Osteoblast (primary cell): ENCODE measurements at regions not wholly inside any gene's neighbourhood (a gene's known extent, or its start where the extent isn't known, plus 50 kb on each side); places are given as distances from the start of the nearest gene placed in this dataset.
A peak's percentile ranks its signal among the peaks of the same experiment; 100 is the strongest.

Source experiments
- DNase-seq: peaks from one replicate; pipeline ENCODE4 v3.0.0; 2011; ENCODE audit warnings: low spot score, mixed read lengths; ENCODE audit not compliant: insufficient read length; ENCODE audit errors: missing footprints
- H2AFZ ChIP-seq: 2 replicates; pipeline ENCODE4 v1.6.0; 2011; ENCODE audit warnings: mild to moderate bottlenecking, low read length
- H3K27ac ChIP-seq: 2 replicates; pipeline ENCODE4 v1.5.1; 2011; ENCODE audit warnings: mild to moderate bottlenecking, low read depth, low read length, moderate library complexity
- H3K27me3 ChIP-seq: 2 replicates; pipeline ENCODE4 v1.6.0; 2012; ENCODE audit warnings: mild to moderate bottlenecking, control low read depth, inconsistent platforms, low read length, moderate library complexity; ENCODE audit not compliant: insufficient read depth
- H3K36me3 ChIP-seq: 2 replicates; pipeline ENCODE4 v1.5.1; 2011; ENCODE audit warnings: mild to moderate bottlenecking, low read length, control low read depth, moderate library complexity; ENCODE audit not compliant: insufficient read depth
- H3K4me1 ChIP-seq: 2 replicates; pipeline ENCODE4 v1.5.1; 2011; ENCODE audit warnings: mild to moderate bottlenecking, low read length, control low read depth, moderate library complexity; ENCODE audit not compliant: insufficient read depth
- H3K4me2 ChIP-seq: 2 replicates; pipeline ENCODE4 v1.6.0; 2011; ENCODE audit warnings: mild to moderate bottlenecking, low read length; ENCODE audit not compliant: insufficient read depth
- H3K4me3 ChIP-seq: fragments of 200-600 bp; sonication (generic); 3 replicates; pipeline ENCODE4 v1.5.1; 2012; ENCODE audit warnings: mild to moderate bottlenecking, low read length, inconsistent platforms; ENCODE audit not compliant: insufficient read depth
- H3K79me2 ChIP-seq: 2 replicates; pipeline ENCODE4 v1.6.0; 2012; ENCODE audit warnings: mild to moderate bottlenecking, low read length, control low read depth, inconsistent platforms; ENCODE audit not compliant: insufficient read depth
- H3K9me3 ChIP-seq: 2 replicates; pipeline ENCODE4 v1.5.1; 2011; ENCODE audit warnings: low read depth, low read length, control low read depth
- H4K20me1 ChIP-seq: 2 replicates; pipeline ENCODE4 v1.6.0; 2012; ENCODE audit warnings: mild to moderate bottlenecking, low read length, control low read depth; ENCODE audit not compliant: insufficient read depth
- TF ChIP-seq, protein P1 (sequence below): IDR thresholded peaks from 2 replicates; pipeline ENCODE4 v1.5.1; 2011; ENCODE audit warnings: mild to moderate bottlenecking, low read depth, low read length, moderate library complexity; ENCODE audit errors: extremely low read depth

DNA sequence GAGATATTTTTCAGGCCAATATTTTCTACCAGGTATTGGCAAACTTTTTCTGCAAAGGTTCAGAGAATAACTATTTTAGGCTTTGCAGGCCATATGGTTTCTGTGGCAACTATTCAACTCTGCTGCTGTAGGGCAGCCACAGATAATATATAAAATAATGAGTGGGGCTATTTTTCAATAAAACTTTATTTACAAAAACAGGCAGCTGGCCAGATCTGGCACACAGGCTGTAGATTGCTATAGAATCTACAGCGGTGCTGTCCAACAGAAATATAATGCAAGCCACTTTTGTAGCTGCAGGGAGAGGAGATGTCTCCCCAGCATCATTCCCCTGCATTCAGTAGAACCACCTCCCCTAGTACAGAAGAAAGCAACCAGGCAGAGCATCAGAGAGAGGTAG lies 97.6 kb upstream of the BCOR start:
- H3K27ac ChIP-seq = no peak overlapping the region
- H3K36me3 ChIP-seq = no peaks in the 10 kb centered on the region
- H3K27me3 ChIP-seq = peaks cover 3% of the 10 kb centered on the region
- no peak overlapping the region for H3K4me2 ChIP-seq
- no peaks in the 10 kb centered on the region for H4K20me1 ChIP-seq
- no peak overlapping the region for H2AFZ ChIP-seq
- H3K4me1 ChIP-seq = no peaks in the 10 kb centered on the region
- TF ChIP-seq, protein P1, sequence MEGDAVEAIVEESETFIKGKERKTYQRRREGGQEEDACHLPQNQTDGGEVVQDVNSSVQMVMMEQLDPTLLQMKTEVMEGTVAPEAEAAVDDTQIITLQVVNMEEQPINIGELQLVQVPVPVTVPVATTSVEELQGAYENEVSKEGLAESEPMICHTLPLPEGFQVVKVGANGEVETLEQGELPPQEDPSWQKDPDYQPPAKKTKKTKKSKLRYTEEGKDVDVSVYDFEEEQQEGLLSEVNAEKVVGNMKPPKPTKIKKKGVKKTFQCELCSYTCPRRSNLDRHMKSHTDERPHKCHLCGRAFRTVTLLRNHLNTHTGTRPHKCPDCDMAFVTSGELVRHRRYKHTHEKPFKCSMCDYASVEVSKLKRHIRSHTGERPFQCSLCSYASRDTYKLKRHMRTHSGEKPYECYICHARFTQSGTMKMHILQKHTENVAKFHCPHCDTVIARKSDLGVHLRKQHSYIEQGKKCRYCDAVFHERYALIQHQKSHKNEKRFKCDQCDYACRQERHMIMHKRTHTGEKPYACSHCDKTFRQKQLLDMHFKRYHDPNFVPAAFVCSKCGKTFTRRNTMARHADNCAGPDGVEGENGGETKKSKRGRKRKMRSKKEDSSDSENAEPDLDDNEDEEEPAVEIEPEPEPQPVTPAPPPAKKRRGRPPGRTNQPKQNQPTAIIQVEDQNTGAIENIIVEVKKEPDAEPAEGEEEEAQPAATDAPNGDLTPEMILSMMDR = no peak
- H3K4me3 ChIP-seq = no peak overlapping the region
- H3K79me2 ChIP-seq = no peaks in the 10 kb centered on the region
- no peaks in the 10 kb centered on the region for H3K9me3 ChIP-seq
- no peak for DNase-seq

DNA sequence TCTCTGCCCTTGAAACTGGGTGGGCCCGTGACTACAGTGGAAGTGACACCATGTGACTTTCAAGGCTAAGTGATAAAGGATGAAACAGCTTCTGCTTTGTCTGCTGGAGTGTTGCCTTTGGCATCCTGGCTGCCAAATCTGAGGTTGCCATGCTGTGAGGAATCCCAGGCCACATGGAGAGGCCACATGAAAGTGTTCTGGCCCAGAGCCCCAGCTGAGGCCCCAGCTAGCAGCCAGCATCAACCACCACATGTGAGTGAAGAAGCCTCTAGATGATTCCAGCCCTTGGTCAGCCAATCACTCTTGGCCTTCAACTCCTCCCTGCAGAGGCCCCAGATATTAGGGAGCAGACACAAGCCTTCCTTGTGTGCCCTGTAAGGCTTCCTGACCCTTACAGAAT lies 94.4 kb upstream of the BCOR start:
- Histone ChIP-seq H3K36me3 (no peaks in the 10 kb centered on the region), H3K79me2 (no peaks in the 10 kb centered on the region), H3K9me3 (no peaks in the 10 kb centered on the region), H3K27ac (no peak overlapping the region), H3K4me3 (no peak overlapping the region), H3K27me3 (peaks cover 3% of the 10 kb centered on the region), H2AFZ (no peak overlapping the region), H3K4me2 (no peak overlapping the region), H4K20me1 (no peaks in the 10 kb centered on the region), H3K4me1 (no peaks in the 10 kb centered on the region)
- DNase-seq = no peak
- TF ChIP-seq, protein P1 = no peak

DNA sequence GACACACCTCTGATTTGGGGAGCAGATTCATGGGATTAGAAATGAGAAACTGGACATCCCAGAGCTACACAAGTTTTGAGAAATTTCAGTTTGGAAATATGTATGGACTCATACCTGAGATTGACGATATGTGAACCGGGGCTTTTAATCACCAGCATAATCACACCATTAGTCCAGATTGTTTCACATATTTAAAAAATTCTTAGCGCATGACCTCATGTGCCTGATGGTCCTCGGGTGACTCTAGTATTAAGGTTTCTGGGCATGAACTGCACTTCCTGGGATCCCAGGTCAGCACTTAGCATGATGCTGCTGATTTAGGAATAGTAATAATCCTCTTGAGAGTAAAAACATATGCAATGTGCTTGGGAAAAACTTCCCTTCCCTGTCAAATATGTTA lies 91.9 kb upstream of the BCOR start:
- no peaks in the 10 kb centered on the region for H3K79me2 ChIP-seq
- peaks cover 7% of the 10 kb centered on the region for H3K9me3 ChIP-seq
- no peaks in the 10 kb centered on the region for H3K36me3 ChIP-seq
- no peaks in the 10 kb centered on the region for H4K20me1 ChIP-seq
- H3K4me3 ChIP-seq = no peak overlapping the region
- H2AFZ ChIP-seq = no peak overlapping the region
- no peaks in the 10 kb centered on the region for H3K27me3 ChIP-seq
- no peak overlapping the region for H3K4me2 ChIP-seq
- no peak overlapping the region for H3K27ac ChIP-seq
- no peaks in the 10 kb centered on the region for H3K4me1 ChIP-seq
- no peak for DNase-seq
- TF ChIP-seq, protein P1 = no peak

DNA sequence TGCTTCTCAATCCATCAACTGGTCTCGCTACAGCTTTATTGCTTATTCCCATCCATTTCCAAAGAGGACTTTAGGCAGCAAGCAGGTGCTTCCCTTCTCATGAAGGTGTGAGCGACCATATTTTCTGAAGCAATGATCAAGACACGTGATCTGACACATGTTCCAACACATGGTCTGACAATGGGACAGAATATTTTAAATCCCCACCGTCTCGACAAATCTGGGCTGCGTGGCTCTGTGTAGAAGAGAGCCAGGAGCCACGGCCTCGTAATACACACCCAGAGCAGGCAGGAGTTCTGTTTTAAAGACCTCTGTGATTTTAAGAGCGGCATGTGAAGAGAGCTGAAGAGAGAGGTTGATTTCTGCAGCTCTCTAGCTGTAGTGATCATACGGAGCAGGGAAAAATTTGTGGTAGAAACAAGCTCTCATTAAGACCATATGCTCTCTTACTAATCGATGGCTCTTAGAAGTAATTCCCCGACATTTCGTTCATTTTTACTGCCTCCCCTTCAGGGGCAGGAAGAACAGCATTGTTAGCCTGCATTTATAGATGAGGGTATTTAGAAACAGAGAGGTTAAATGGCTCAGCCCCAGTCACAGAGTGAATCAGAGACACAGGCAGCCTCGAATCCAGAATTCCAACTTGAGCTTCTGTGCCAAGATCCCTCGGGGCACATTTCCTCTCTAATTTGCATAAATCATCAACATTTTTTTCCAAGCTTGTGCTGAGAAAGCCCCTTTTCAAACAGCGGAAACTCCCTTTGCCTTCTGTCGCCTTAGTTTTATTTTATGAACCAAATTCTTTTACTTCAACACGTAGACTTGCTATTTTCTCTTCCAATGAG lies 91.0 kb upstream of the BCOR start:
- no peak for DNase-seq
- Histone ChIP-seq H3K79me2 (no peaks in the 10 kb centered on the region), H3K27me3 (no peaks in the 10 kb centered on the region), H3K4me2 (peak overlapping the region; percentile 7), H4K20me1 (no peaks in the 10 kb centered on the region), H3K9me3 (peaks cover 7% of the 10 kb centered on the region), H3K27ac (no peak overlapping the region), H2AFZ (no peak overlapping the region), H3K36me3 (no peaks in the 10 kb centered on the region), H3K4me3 (no peak overlapping the region), H3K4me1 (no peaks in the 10 kb centered on the region)
- TF ChIP-seq, protein P1 = no peak
